Gastroesophageal sphincter (tissue), 3 donors: ENCODE measurements at regions not wholly inside any gene's neighbourhood (a gene's known extent, or its start where the extent isn't known, plus 50 kb on each side); places are given as distances from the start of the nearest gene placed in this dataset.

ENCODE experiments used
- CTCF ChIP-seq, 4 experiments: fragments of 200-600 bp in 2 of 4; fragments of 450-650 bp in 2 of 4; sonication (generic) in 1 of 4; IDR thresholded peaks; one replicate each; pipeline ENCODE4 v1.5.1; 2017 to 2019; ENCODE audit warnings: antibody characterized with exemption in 4 of 4, mild to moderate bottlenecking in 2 of 4, moderate library complexity in 2 of 4
- POLR2A ChIP-seq, 2 donors: fragments of 450-650 bp; IDR thresholded peaks; one replicate each; pipeline ENCODE4 v1.6.1; 2017; ENCODE audit warnings: antibody characterized with exemption in 2 of 2, mild to moderate bottlenecking in 2 of 2, moderate library complexity in 1 of 2
- POLR2AphosphoS5 ChIP-seq: sonication (generic); formaldehyde crosslinking; IDR thresholded peaks from one replicate; pipeline ENCODE4 v1.6.1; 2017; ENCODE audit warnings: antibody characterized with exemption

DNA sequence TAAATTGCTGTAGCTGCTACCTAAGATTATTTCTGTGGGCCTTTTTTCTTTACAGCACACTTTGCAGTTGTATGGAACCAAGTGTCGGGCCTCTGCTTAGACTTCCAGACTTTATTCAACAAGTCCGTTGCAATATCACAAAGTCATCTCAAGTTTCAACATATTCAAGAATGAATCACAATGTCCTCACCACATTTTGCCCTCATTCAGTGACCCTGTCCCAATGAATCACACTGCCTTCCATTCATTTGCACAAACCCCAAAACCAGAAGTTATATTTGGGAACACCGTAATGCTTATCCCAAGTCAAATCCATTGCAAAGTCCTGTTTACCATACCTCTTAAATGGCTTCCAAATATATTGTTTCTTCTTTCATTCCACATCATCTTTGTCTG, 439.6 kb downstream of the CSNK1G3 start:
- no peak for TF ChIP-seq CTCF (IDR thresholded peaks at IDR 0.05)
- TF ChIP-seq POLR2A (IDR thresholded peaks at IDR 0.05) = no peak
- TF ChIP-seq POLR2AphosphoS5 = no peak
